Endothelial cell of umbilical vein (primary cell): ENCODE measurements at regions not wholly inside any gene's neighbourhood (a gene's known extent, or its start where the extent isn't known, plus 50 kb on each side); places are given as distances from the start of the nearest gene placed in this dataset.

ENCODE experiments used
- BruUV-seq: library from RNA; stranded (reverse); fragments of 400-500 nt; replicated peaks from 2 replicates; lab custom pipeline; 2021; lab: Mats Ljungman, UMichigan
- CTCF ChIA-PET: fragments of 300-600, 350-600 bp; sonication (Branson Sonifier 250); formaldehyde crosslinking; loops from one replicate; lab custom pipeline; 2021; ENCODE audit warnings: antibody characterized with exemption, inconsistent platforms; lab: Charles Lee
- POLR2A ChIA-PET: fragments of 300-600, 350-600 bp; sonication (Branson Sonifier 250); formaldehyde crosslinking; loops from one replicate; lab custom pipeline; 2021; ENCODE audit warnings: antibody characterized with exemption, inconsistent platforms; lab: Charles Lee
- DNase-seq: peaks from one replicate; pipeline ENCODE4 v3.0.0-alpha.2; 2011; ENCODE audit warnings: low read depth, low spot score
- FAIRE-seq: peaks from 2 replicates; lab custom pipeline; 2011; peaks lifted over from hg19 to GRCh38; lab: Jason Lieb, UNC
- H2AFZ ChIP-seq: 2 replicates; pipeline ENCODE4 v1.6.0; 2012; ENCODE audit warnings: low read depth, low read length, control low read depth, inconsistent platforms
- H3K27ac ChIP-seq: 2 replicates; pipeline ENCODE4 v1.5.1; 2011; ENCODE audit warnings: low read depth, mild to moderate bottlenecking, control low read depth, low read length, moderate library complexity; ENCODE audit not compliant: insufficient read depth
- H3K27me3 ChIP-seq, 2 experiments: 2 replicates each; pipeline versions ENCODE4 v1.6.0 to v1.6.1; 2011; ENCODE audit warnings: low read length in 2 of 2, mixed read lengths in 1 of 2; ENCODE audit not compliant: control insufficient read depth in 2 of 2, insufficient read depth in 2 of 2
- H3K36me3 ChIP-seq, 2 experiments: 2 replicates in 1 of 2; 3 replicates in 1 of 2; pipeline ENCODE4 v1.5.1; 2011; ENCODE audit warnings: low read length in 2 of 2, mild to moderate bottlenecking in 1 of 2, moderate library complexity in 1 of 2; ENCODE audit not compliant: control insufficient read depth in 2 of 2, insufficient read depth in 2 of 2; ENCODE audit errors: extremely low read depth in 1 of 2
- H3K4me1 ChIP-seq: 3 replicates; pipeline ENCODE4 v1.5.1; 2011; ENCODE audit warnings: mild to moderate bottlenecking, low read length; ENCODE audit not compliant: control insufficient read depth, insufficient read depth; ENCODE audit errors: extremely low read depth
- H3K4me2 ChIP-seq: 2 replicates; pipeline ENCODE4 v1.6.1; 2011; ENCODE audit warnings: low read length, control low read depth, mixed read lengths; ENCODE audit not compliant: insufficient read depth
- H3K4me3 ChIP-seq, 3 experiments: fragments of 200-600 bp in 1 of 3; sonication (generic), shearing (Covaris generic) in 1 of 3; replicated peaks in 1 of 3; 2 replicates each; pipeline ENCODE4 v1.5.1; 2011 to 2016; ENCODE audit warnings: control low read depth in 3 of 3, low read length in 3 of 3, mild to moderate bottlenecking in 2 of 3, inconsistent platforms in 1 of 3, low read depth in 1 of 3, moderate library complexity in 1 of 3; ENCODE audit not compliant: insufficient read depth in 1 of 3
- H3K79me2 ChIP-seq: 2 replicates; pipeline ENCODE4 v1.6.0; 2012; ENCODE audit warnings: low read length, inconsistent platforms; ENCODE audit not compliant: control insufficient read depth, insufficient read depth
- H3K9ac ChIP-seq: replicated peaks from 2 replicates; pipeline ENCODE3; 2011; ENCODE audit warnings: low read length, control low read depth; ENCODE audit not compliant: insufficient read depth; ENCODE audit errors: extremely low read depth
- H3K9me1 ChIP-seq: replicated peaks from 3 replicates; pipeline ENCODE4 v1.6.0; 2011; ENCODE audit warnings: mild to moderate bottlenecking, low read length; ENCODE audit not compliant: control insufficient read depth, insufficient read depth; ENCODE audit errors: extremely low read depth
- H3K9me3 ChIP-seq: replicated peaks from 2 replicates; pipeline ENCODE4 v1.5.1; 2012; ENCODE audit warnings: low read length, inconsistent platforms; ENCODE audit not compliant: control insufficient read depth, insufficient read depth
- H4K20me1 ChIP-seq: replicated peaks from 2 replicates; pipeline ENCODE3; 2011; ENCODE audit warnings: mild to moderate bottlenecking, low read length; ENCODE audit not compliant: control insufficient read depth, insufficient read depth; ENCODE audit errors: extremely low read depth
- FOS ChIP-seq: IDR thresholded peaks from 2 replicates; pipeline ENCODE4 v1.6.1; 2011; ENCODE audit warnings: mild to moderate bottlenecking, low read length, moderate library complexity, borderline replicate concordance; ENCODE audit not compliant: insufficient read depth
- GATA2 ChIP-seq: IDR thresholded peaks from 2 replicates; pipeline ENCODE4 v1.7.0; 2011; ENCODE audit warnings: low read depth, mild to moderate bottlenecking, moderate library complexity, mixed read lengths, low read length; ENCODE audit not compliant: insufficient read length, insufficient read depth
- MAX ChIP-seq: IDR thresholded peaks from 2 replicates; pipeline ENCODE4 v1.6.1; 2011; ENCODE audit not compliant: insufficient read depth, insufficient read length
- MYC ChIP-seq: IDR thresholded peaks from one replicate; pipeline ENCODE4 v1.6.1; 2011; ENCODE audit warnings: mild to moderate bottlenecking, low read depth, low read length
- POLR2A ChIP-seq: IDR thresholded peaks from 2 replicates; pipeline ENCODE4 v1.6.1; 2012; ENCODE audit warnings: low read depth, mild to moderate bottlenecking, control low read depth, low read length
- POLR2AphosphoS5 ChIP-seq: IDR thresholded peaks from 2 replicates; pipeline ENCODE4 v1.6.1; 2012; ENCODE audit warnings: low read depth, mild to moderate bottlenecking, control low read depth, low read length, moderate library complexity; ENCODE audit not compliant: insufficient read depth
- dilution Hi-C: fragments of 300-500 bp; cut with MboI; formaldehyde crosslinking; loops from one replicate; pipeline ENCODE4 v1.15.0; 2019; ENCODE audit warnings: low sequenced_read_pairs; ENCODE audit not compliant: extremely low pct_ligation_motif_present
- intact Hi-C: fragments of 100-400 bp; cut with micrococcal nuclease; formaldehyde crosslinking; loops from one replicate; pipeline ENCODE4 v1.10.0; 2022

GRCh38 chr19:31102674-31103073 lies 246.6 kb downstream of the TSHZ3 start:
- Histone ChIP-seq H3K27ac (no peak overlapping the region), H4K20me1 (no peaks in the 10 kb centered on the region), H3K4me2 (no peak overlapping the region), H3K27me3 (no peaks in the 10 kb centered on the region), H3K4me3 (no peak overlapping the region), H3K36me3 (no peaks in the 10 kb centered on the region), H3K79me2 (no peaks in the 10 kb centered on the region), H3K9me3 (peaks cover 2% of the 10 kb centered on the region), H3K4me1 (no peaks in the 10 kb centered on the region), H3K9ac (no peak overlapping the region), H2AFZ (no peak overlapping the region), H3K9me1 (no peaks in the 10 kb centered on the region)
- FAIRE-seq (no peak), DNase-seq (no peak)
- BruUV-seq, result no TSS peak
- ChIA-PET CTCF (no interaction called here), POLR2A (no interaction called here)
- intact Hi-C loops, result no loop called here
- TF ChIP-seq GATA2 (no peak), POLR2A (no peak), MAX (no peak), POLR2AphosphoS5 (no peak)
- dilution Hi-C loops, result no loop called here

- no peak overlapping the region for H3K4me2 ChIP-seq
- H3K9ac ChIP-seq, result no peak overlapping the region
- intact Hi-C loops (no loop called here), dilution Hi-C loops (no loop called here)
- H3K9me1 ChIP-seq, result no peaks in the 10 kb centered on the region
- ChIA-PET CTCF (no interaction called here), POLR2A (no interaction called here)
- TF ChIP-seq POLR2AphosphoS5 (no peak), POLR2A (no peak), FOS (no peak), MAX (no peak), MYC (no peak)
- no peaks in the 10 kb centered on the region for H3K36me3 ChIP-seq
- no peak overlapping the region for H3K4me3 ChIP-seq
- H4K20me1 ChIP-seq, result no peaks in the 10 kb centered on the region
- no peaks in the 10 kb centered on the region for H3K79me2 ChIP-seq
- peaks cover 2% of the 10 kb centered on the region for H3K9me3 ChIP-seq
- DNase-seq, result no peak
- no peaks in the 10 kb centered on the region for H3K27me3 ChIP-seq
- H2AFZ ChIP-seq, result no peak overlapping the region
- no TSS peak for BruUV-seq
- no peak for FAIRE-seq
- no peak overlapping the region for H3K27ac ChIP-seq
- H3K4me1 ChIP-seq, result no peaks in the 10 kb centered on the region
Observed at GRCh38 chr19:31100981-31101380, 248.3 kb downstream of the TSHZ3 start.
